ENCODE measurements at regions not wholly inside any gene's neighbourhood (a gene's known extent, or its start where the extent isn't known, plus 50 kb on each side); places are given as distances from the start of the nearest gene placed in this dataset.
A peak's percentile ranks its signal among the peaks of the same experiment; 100 is the strongest.

DNA sequence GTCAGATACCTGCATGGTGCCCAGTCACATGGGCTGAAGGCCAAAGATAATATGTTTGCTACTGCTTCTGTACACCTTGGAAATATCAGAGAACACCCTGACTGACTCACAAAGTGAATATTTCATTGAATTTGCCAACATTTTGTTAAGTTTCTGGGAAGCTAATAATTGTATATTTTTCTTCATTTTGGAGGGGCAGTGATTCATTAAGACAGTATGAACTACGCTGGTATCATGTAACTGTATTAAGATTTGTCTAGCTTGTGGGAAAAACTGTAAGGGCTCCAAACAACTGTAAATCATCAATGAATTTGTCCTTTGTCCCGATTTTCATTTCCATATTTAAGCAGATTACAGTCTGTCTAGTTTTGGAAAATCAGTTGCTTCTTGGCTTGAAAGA is 102.3 kb upstream of the CCN2 start:
- TF ChIP-seq, protein P1, sequence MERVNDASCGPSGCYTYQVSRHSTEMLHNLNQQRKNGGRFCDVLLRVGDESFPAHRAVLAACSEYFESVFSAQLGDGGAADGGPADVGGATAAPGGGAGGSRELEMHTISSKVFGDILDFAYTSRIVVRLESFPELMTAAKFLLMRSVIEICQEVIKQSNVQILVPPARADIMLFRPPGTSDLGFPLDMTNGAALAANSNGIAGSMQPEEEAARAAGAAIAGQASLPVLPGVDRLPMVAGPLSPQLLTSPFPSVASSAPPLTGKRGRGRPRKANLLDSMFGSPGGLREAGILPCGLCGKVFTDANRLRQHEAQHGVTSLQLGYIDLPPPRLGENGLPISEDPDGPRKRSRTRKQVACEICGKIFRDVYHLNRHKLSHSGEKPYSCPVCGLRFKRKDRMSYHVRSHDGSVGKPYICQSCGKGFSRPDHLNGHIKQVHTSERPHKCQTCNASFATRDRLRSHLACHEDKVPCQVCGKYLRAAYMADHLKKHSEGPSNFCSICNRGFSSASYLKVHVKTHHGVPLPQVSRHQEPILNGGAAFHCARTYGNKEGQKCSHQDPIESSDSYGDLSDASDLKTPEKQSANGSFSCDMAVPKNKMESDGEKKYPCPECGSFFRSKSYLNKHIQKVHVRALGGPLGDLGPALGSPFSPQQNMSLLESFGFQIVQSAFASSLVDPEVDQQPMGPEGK (CRISPR knock-in tag; IDR thresholded peaks at IDR 0.05; ENCODE audit: borderline replicate concordance): no peak
- no peak for TF ChIP-seq ZC3H10 (CRISPR knock-in tag; IDR thresholded peaks at IDR 0.05)
- no peak for TF ChIP-seq CREB5 (CRISPR knock-in tag; IDR thresholded peaks at IDR 0.05; ENCODE audit: low read depth)
- peak; percentile 54; the same call in 2 of the 3 replicates for ATAC-seq

GRCh38 chr6:132052096-132052495 is 100.9 kb upstream of the CCN2 start:
- ATAC-seq: no peak
- TF ChIP-seq RARB (CRISPR knock-in tag; IDR thresholded peaks at IDR 0.05) (no peak), GLIS3 (CRISPR knock-in tag; IDR thresholded peaks at IDR 0.05) (no peak), TCF4 (CRISPR knock-in tag; IDR thresholded peaks at IDR 0.05; ENCODE audit: borderline replicate concordance) (no peak), ZFP3 (CRISPR knock-in tag; IDR thresholded peaks at IDR 0.05) (no peak), CREB5 (CRISPR knock-in tag; IDR thresholded peaks at IDR 0.05; ENCODE audit: low read depth) (no peak), PPARA (CRISPR knock-in tag; IDR thresholded peaks at IDR 0.05; ENCODE audit: borderline replicate concordance) (no peak), TSHZ2 (CRISPR knock-in tag; IDR thresholded peaks at IDR 0.05) (no peak), ZNF8 (CRISPR knock-in tag; IDR thresholded peaks at IDR 0.05) (no peak), ARNTL (CRISPR knock-in tag; IDR thresholded peaks at IDR 0.05; ENCODE audit: borderline replicate concordance, low read depth) (no peak), ZFP30 (CRISPR knock-in tag; IDR thresholded peaks at IDR 0.05) (no peak), CSDC2 (CRISPR knock-in tag; IDR thresholded peaks at IDR 0.05) (no peak), ISL1 (CRISPR knock-in tag; IDR thresholded peaks at IDR 0.05) (no peak), BACH2 (CRISPR knock-in tag; IDR thresholded peaks at IDR 0.05; ENCODE audit: borderline replicate concordance) (no peak), SNAI2 (CRISPR knock-in tag; IDR thresholded peaks at IDR 0.05) (no peak), ZNF565 (CRISPR knock-in tag; conservative IDR thresholded peaks at IDR 0.05; ENCODE audit: low read depth) (no peak)
- TF ChIP-seq, protein P2, sequence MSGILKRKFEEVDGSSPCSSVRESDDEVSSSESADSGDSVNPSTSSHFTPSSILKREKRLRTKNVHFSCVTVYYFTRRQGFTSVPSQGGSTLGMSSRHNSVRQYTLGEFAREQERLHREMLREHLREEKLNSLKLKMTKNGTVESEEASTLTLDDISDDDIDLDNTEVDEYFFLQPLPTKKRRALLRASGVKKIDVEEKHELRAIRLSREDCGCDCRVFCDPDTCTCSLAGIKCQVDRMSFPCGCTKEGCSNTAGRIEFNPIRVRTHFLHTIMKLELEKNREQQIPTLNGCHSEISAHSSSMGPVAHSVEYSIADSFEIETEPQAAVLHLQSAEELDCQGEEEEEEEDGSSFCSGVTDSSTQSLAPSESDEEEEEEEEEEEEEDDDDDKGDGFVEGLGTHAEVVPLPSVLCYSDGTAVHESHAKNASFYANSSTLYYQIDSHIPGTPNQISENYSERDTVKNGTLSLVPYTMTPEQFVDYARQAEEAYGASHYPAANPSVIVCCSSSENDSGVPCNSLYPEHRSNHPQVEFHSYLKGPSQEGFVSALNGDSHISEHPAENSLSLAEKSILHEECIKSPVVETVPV (CRISPR knock-in tag; IDR thresholded peaks at IDR 0.05): no peak
- TF ChIP-seq, protein P3, sequence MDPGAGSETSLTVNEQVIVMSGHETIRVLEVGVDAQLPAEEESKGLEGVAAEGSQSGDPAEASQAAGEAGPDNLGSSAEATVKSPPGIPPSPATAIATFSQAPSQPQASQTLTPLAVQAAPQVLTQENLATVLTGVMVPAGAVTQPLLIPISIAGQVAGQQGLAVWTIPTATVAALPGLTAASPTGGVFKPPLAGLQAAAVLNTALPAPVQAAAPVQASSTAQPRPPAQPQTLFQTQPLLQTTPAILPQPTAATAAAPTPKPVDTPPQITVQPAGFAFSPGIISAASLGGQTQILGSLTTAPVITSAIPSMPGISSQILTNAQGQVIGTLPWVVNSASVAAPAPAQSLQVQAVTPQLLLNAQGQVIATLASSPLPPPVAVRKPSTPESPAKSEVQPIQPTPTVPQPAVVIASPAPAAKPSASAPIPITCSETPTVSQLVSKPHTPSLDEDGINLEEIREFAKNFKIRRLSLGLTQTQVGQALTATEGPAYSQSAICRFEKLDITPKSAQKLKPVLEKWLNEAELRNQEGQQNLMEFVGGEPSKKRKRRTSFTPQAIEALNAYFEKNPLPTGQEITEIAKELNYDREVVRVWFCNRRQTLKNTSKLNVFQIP (CRISPR knock-in tag; IDR thresholded peaks at IDR 0.05; ENCODE audit: borderline replicate concordance, low read depth): no peak

DNA sequence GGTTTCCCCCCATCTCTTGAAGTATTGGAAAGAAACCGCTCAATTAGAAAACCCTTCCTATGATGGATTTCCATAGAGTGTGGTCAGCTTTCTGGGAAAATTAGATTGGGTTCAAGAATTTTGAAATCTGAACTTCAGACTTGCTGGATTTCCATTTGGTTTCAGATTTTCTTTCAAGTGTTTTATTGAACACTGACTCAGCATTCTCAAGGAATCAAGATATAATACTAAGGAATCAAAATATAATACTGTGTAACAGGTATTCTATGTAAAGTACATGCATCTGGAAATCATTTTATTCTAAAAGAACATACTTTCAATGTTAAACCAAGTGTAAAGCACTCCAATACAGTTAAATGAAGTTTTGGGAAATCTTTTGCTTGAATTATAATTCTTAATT is 94.7 kb upstream of the CCN2 start:
- TF ChIP-seq ISL1 (CRISPR knock-in tag; IDR thresholded peaks at IDR 0.05) (no peak), ZNF70 (CRISPR knock-in tag; IDR thresholded peaks at IDR 0.05) (no peak), ZNF8 (CRISPR knock-in tag; IDR thresholded peaks at IDR 0.05) (no peak), BACH2 (CRISPR knock-in tag; IDR thresholded peaks at IDR 0.05; ENCODE audit: borderline replicate concordance) (no peak), ZC3H10 (CRISPR knock-in tag; IDR thresholded peaks at IDR 0.05) (no peak), CSDC2 (CRISPR knock-in tag; IDR thresholded peaks at IDR 0.05) (no peak), OSR1 (CRISPR knock-in tag; IDR thresholded peaks at IDR 0.05) (no peak), ARNTL (CRISPR knock-in tag; IDR thresholded peaks at IDR 0.05; ENCODE audit: borderline replicate concordance, low read depth) (no peak)
- TF ChIP-seq, protein P1 (CRISPR knock-in tag; IDR thresholded peaks at IDR 0.05; ENCODE audit: borderline replicate concordance): no peak
- ATAC-seq: no peak

Data from SK-N-SH treated with all-trans-retinoic acid at 6 μM for 48 hours (cell line).